ENCODE measurements at regions not wholly inside any gene's neighbourhood (a gene's known extent, or its start where the extent isn't known, plus 50 kb on each side); places are given as distances from the start of the nearest gene placed in this dataset.
"Not testable (repeated sequence)": the region's sequence is repeated elsewhere in the genome, so short reads cannot be mapped to it uniquely, and the experiment has no call there.

DNA sequence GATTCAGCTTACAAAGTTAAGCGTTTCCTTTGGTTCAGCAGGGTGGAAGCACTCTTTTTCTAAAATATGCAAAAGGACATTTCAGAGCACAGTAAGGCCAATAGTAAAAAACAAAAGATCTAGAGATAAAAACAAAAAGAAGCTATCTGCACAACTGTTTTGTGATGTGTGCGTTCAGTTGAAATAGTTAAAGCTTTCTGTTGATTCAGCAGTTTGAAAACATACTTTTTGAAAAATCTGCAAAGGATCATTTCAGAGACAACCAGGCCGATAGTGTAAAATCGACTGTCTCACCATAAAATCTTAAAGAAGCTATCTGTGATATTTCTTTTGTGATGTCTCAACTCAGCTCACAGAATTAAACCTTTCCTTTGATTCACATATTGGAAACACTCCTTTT is 300.0 kb upstream of the ALG10B start:
- DNase-seq = no peak

DNA sequence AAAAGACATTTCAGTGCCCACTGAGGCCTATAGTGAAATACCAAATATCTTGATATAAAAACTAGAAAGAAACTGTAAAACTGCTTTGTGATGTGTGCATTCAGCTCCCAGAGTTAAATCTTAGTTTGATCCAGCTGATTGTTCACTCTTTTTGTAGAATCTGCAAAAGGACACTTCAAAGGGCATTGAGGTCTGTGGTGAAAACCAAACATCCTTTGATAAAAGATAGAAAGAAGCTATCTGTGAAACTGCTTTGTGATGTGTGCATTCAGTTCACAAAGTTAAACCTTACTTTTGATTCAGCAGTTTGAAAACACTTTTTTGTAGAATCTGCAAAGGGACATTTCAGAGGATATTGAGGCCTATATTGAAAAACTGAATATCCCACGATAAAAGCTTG is 290.7 kb upstream of the ALG10B start:
- no peak for DNase-seq

GRCh38 chr12:38053113-38053512 is 263.5 kb upstream of the ALG10B start:
- DNase-seq = no peak

GRCh38 chr12:38053655-38054464 is 262.7 kb upstream of the ALG10B start:
- DNase-seq = peak in 1 of 2 experiments; percentile 32

DNA sequence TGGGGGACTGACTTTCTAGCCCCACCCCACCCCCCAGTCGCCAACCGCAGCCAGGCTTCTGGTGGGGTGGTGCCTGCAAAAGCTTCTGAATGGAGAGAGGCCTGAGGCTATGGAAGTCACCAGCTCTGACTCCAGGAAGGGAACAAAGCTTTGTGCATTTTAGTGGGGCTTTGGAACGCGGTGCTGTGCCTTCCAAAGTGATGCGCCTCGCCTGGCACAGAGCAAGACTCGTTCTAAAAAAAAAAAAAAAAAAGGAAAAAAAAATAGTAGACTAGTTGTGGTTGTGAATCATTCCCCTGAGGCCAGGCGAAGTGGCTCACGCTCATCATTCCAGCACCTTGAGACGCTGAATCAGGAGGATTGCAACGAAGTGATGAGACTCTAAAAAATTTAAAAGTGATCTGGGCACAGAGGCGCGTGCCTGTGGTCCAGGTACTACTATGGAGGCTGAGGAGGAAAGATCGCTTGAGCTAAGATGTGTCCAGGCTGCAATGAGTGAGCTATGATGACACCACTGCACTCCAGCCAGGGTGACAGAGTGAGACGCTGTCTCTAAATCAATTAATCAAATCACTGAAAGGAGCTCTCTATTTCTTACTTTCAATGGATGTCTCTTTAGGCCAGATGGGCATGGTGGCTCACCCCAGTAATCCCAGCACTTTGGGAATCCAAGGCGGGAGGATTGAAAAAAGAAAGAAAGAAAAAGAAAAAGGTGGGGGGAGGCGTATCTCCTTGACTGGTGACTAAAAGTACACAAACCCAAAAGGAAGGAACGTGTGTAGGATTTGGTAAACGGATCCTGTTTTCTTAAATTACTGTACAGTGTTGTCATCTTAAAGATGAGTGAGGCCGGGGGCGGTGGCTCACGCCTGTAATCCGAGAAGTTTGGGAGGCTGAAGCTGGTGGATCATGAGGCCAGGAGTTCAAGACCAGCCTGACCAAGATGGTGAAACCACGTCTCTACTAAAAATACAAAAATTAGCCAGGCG is 259.6 kb upstream of the ALG10B start:
- no peak for DNase-seq

- no peak for DNase-seq
Measured at GRCh38 chr12:38099686-38100085, 216.9 kb upstream of the ALG10B start.

- DNase-seq = no peak
Measured at GRCh38 chr12:38101753-38102152, 214.8 kb upstream of the ALG10B start.

DNA sequence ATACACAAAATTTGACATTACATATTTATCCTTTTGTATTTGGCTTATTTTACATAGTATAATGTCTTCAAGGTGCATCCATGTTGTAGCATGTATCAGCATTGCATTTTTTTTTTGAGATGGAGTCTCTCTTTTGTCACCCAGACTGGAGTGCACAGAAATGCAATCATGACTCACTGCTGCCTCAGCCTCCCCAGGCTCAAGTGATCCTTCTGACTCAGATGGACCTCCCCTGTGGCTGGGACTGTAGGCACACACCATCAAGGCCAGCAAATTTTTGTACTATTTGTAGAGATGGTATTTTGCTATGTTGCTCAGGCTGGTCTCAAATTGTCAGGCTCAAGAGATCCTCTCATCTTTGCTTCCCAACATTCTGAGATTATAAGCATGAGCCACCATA is 214.4 kb upstream of the ALG10B start:
- no peak for DNase-seq

DNA sequence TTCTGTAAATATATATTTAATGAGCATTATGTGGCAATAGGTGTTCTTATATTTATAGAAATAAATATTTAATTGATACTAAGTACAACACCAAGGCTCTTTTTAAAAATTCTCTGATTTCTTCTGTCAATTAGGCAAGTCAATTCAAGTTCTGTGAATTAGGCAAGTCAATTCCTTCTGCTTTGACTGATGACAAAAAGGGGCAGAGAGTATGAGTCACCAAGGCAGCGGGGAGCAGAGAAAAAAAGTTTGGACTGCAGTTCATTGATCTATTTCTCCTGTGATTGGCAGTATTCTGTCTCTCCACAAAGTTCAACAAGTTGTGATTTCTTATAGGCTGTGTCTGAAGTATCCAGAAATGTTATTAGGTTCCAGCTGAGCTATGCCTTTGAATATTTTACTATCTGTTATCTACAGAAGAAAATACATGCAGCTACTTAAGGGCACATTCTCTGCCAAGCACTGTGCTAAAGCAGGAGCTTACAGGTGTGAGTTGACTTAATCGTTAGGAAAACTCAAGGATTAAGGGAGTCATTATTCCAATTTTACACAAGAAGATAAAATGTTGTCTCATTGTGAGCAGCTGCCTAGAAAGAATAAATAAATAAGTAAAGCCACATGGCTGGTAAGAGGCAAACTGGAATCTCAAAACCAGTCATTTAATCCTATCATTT is 206.4 kb upstream of the ALG10B start:
- DNase-seq = no peak

GRCh38 chr12:38113991-38114390 is 202.6 kb upstream of the ALG10B start:
- DNase-seq = no peak

DNA sequence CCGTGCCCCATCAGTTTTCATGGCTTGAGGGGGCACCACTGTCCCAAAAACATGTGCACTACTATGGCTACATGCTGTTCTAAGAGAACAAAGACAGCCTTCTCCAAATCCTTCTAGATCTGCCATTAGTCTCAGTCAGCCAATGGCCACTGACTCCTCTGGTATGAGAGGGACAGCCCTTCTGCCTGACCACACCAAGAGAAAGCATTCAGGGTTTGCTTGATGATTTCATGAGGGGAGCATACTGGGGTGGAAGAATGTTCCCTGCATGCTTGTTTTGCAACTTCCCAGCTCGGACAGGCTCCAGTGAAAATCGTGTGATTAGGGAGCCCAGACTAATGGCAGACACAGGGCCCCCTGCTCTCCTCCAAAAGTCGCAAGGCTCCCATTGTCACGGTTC is 199.6 kb upstream of the ALG10B start:
- DNase-seq = no peak

DNA sequence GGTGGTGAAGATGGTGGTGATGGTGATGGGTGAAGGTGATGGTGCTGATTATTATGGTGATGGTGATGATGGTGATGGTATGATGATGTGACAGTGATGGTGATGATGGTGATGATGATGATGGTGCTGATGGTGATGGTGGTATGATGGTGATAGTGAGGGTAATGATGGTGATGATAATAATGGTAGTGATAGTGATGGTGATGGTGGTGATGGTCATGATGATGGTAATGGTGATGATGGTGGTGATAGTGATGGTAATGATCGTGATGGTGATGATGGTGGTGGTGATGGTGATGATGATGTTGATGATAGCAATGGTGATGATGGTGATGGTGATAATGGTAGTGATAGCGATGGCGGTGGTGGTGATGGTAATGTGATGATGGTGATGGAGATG is 197.9 kb upstream of the ALG10B start:
- no peak for DNase-seq

GRCh38 chr12:38120438-38120837 is 196.1 kb upstream of the ALG10B start:
- no peak for DNase-seq

- not testable (repeated sequence) for DNase-seq
Measured at GRCh38 chr12:38123028-38123427, 193.5 kb upstream of the ALG10B start.

- no peak for DNase-seq
Measured at GRCh38 chr12:38123566-38124246, 192.9 kb upstream of the ALG10B start.

GRCh38 chr12:38124247-38125012 is 192.1 kb upstream of the ALG10B start:
- DNase-seq = no peak

GRCh38 chr12:38132139-38132538 is 184.4 kb upstream of the ALG10B start:
- no peak for DNase-seq

GRCh38 chr12:38137287-38137686 is 179.3 kb upstream of the ALG10B start:
- DNase-seq = no peak

DNA sequence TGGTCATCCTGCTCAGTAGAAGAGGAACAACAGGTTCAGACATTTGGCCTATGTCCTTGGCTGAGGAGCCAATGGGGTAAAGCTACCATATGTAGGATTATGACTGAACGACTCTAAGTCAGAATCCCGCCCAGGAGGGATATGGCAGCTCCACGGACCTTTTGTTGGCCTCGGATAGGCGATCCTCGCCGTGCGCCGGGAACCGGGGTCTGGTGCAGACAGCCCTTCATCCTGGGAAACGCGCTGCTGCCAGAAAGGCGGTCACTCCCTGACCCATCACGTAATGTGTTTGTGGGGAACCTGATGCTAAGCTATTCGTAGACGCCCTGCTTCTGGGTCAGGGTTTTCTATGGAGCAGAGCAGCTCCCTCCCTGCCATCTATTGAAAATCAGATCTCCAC is 178.9 kb upstream of the ALG10B start:
- DNase-seq = no peak

- DNase-seq = peak; percentile 40 to 69
Measured at GRCh38 chr12:38138225-38139221, 178.1 kb upstream of the ALG10B start.

- no peak for DNase-seq
Measured at GRCh38 chr12:38139456-38139855, 177.1 kb upstream of the ALG10B start.
